ENCODE measurements at regions not wholly inside any gene's neighbourhood (a gene's known extent, or its start where the extent isn't known, plus 50 kb on each side); places are given as distances from the start of the nearest gene placed in this dataset.

- H3K4me3 ChIP-seq (ENCODE audit: low read length in 2 of 2): no peak overlapping the region
- no peak overlapping the region for H3K27ac ChIP-seq (ENCODE audit: low read depth in 2 of 2, low read length in 2 of 2)
- H3K36me3 ChIP-seq (ENCODE audit: control insufficient read depth in 2 of 2, insufficient read depth in 2 of 2, low read length in 2 of 2): no peaks in the 10 kb centered on the region
- no peaks in the 10 kb centered on the region for H3K27me3 ChIP-seq (ENCODE audit: control insufficient read depth in 2 of 2, insufficient read depth in 2 of 2, low read length in 2 of 2)
- H3K4me1 ChIP-seq (ENCODE audit: control insufficient read depth in 2 of 2, insufficient read depth in 2 of 2, low read length in 2 of 2): no peaks in the 10 kb centered on the region
- H3K9me3 ChIP-seq (ENCODE audit: control insufficient read depth in 2 of 2, low read length in 2 of 2): no peaks in the 10 kb centered on the region
- H3K9ac ChIP-seq (ENCODE audit: low read depth in 1 of 2, low read length in 2 of 2): no peak overlapping the region
Observed at GRCh38 chr22:48749555-48750227, 1078.0 kb downstream of the BRD1 start.

GRCh38 chr22:48748860-48749554 is 1078.7 kb downstream of the BRD1 start:
- Histone ChIP-seq H3K4me3 (ENCODE audit: low read length in 2 of 2) (no peak overlapping the region), H3K4me1 (ENCODE audit: control insufficient read depth in 2 of 2, insufficient read depth in 2 of 2, low read length in 2 of 2) (no peaks in the 10 kb centered on the region), H3K27me3 (ENCODE audit: control insufficient read depth in 2 of 2, insufficient read depth in 2 of 2, low read length in 2 of 2) (no peaks in the 10 kb centered on the region), H3K36me3 (ENCODE audit: control insufficient read depth in 2 of 2, insufficient read depth in 2 of 2, low read length in 2 of 2) (no peaks in the 10 kb centered on the region), H3K9ac (ENCODE audit: low read depth in 1 of 2, low read length in 2 of 2) (no peak overlapping the region), H3K27ac (ENCODE audit: low read depth in 2 of 2, low read length in 2 of 2) (no peak overlapping the region), H3K9me3 (ENCODE audit: control insufficient read depth in 2 of 2, low read length in 2 of 2) (no peaks in the 10 kb centered on the region)

GRCh38 chr22:48748113-48748859 is 1079.4 kb downstream of the BRD1 start:
- Histone ChIP-seq H3K4me3 (ENCODE audit: low read length in 2 of 2) (no peak overlapping the region), H3K9ac (ENCODE audit: low read depth in 1 of 2, low read length in 2 of 2) (no peak overlapping the region), H3K27me3 (ENCODE audit: control insufficient read depth in 2 of 2, insufficient read depth in 2 of 2, low read length in 2 of 2) (no peaks in the 10 kb centered on the region), H3K36me3 (ENCODE audit: control insufficient read depth in 2 of 2, insufficient read depth in 2 of 2, low read length in 2 of 2) (no peaks in the 10 kb centered on the region), H3K4me1 (ENCODE audit: control insufficient read depth in 2 of 2, insufficient read depth in 2 of 2, low read length in 2 of 2) (no peaks in the 10 kb centered on the region), H3K9me3 (ENCODE audit: control insufficient read depth in 2 of 2, low read length in 2 of 2) (no peaks in the 10 kb centered on the region), H3K27ac (ENCODE audit: low read depth in 2 of 2, low read length in 2 of 2) (no peak overlapping the region)

- H3K4me1 ChIP-seq (ENCODE audit: control insufficient read depth in 2 of 2, insufficient read depth in 2 of 2, low read length in 2 of 2): no peaks in the 10 kb centered on the region
- no peaks in the 10 kb centered on the region for H3K27me3 ChIP-seq (ENCODE audit: control insufficient read depth in 2 of 2, insufficient read depth in 2 of 2, low read length in 2 of 2)
- H3K9me3 ChIP-seq (ENCODE audit: control insufficient read depth in 2 of 2, low read length in 2 of 2): no peaks in the 10 kb centered on the region
- no peak overlapping the region for H3K27ac ChIP-seq (ENCODE audit: low read depth in 2 of 2, low read length in 2 of 2)
- no peaks in the 10 kb centered on the region for H3K36me3 ChIP-seq (ENCODE audit: control insufficient read depth in 2 of 2, insufficient read depth in 2 of 2, low read length in 2 of 2)
- H3K4me3 ChIP-seq (ENCODE audit: low read length in 2 of 2): no peak overlapping the region
- H3K9ac ChIP-seq (ENCODE audit: low read depth in 1 of 2, low read length in 2 of 2): no peak overlapping the region
Observed at GRCh38 chr22:48746789-48747425, 1080.8 kb downstream of the BRD1 start.

GRCh38 chr22:48745842-48746788 is 1081.6 kb downstream of the BRD1 start:
- no peaks in the 10 kb centered on the region for H3K9me3 ChIP-seq (ENCODE audit: control insufficient read depth in 2 of 2, low read length in 2 of 2)
- no peak overlapping the region for H3K4me3 ChIP-seq (ENCODE audit: low read length in 2 of 2)
- H3K27me3 ChIP-seq (ENCODE audit: control insufficient read depth in 2 of 2, insufficient read depth in 2 of 2, low read length in 2 of 2): no peaks in the 10 kb centered on the region
- H3K36me3 ChIP-seq (ENCODE audit: control insufficient read depth in 2 of 2, insufficient read depth in 2 of 2, low read length in 2 of 2): no peaks in the 10 kb centered on the region
- no peaks in the 10 kb centered on the region for H3K4me1 ChIP-seq (ENCODE audit: control insufficient read depth in 2 of 2, insufficient read depth in 2 of 2, low read length in 2 of 2)
- no peak overlapping the region for H3K9ac ChIP-seq (ENCODE audit: low read depth in 1 of 2, low read length in 2 of 2)
- H3K27ac ChIP-seq (ENCODE audit: low read depth in 2 of 2, low read length in 2 of 2): no peak overlapping the region

GRCh38 chr22:48744967-48745841 is 1082.5 kb downstream of the BRD1 start:
- no peak overlapping the region for H3K4me3 ChIP-seq (ENCODE audit: low read length in 2 of 2)
- H3K27ac ChIP-seq (ENCODE audit: low read depth in 2 of 2, low read length in 2 of 2): no peak overlapping the region
- H3K36me3 ChIP-seq (ENCODE audit: control insufficient read depth in 2 of 2, insufficient read depth in 2 of 2, low read length in 2 of 2): no peaks in the 10 kb centered on the region
- no peaks in the 10 kb centered on the region for H3K9me3 ChIP-seq (ENCODE audit: control insufficient read depth in 2 of 2, low read length in 2 of 2)
- H3K4me1 ChIP-seq (ENCODE audit: control insufficient read depth in 2 of 2, insufficient read depth in 2 of 2, low read length in 2 of 2): no peaks in the 10 kb centered on the region
- H3K27me3 ChIP-seq (ENCODE audit: control insufficient read depth in 2 of 2, insufficient read depth in 2 of 2, low read length in 2 of 2): no peaks in the 10 kb centered on the region
- H3K9ac ChIP-seq (ENCODE audit: low read depth in 1 of 2, low read length in 2 of 2): no peak overlapping the region

GRCh38 chr22:48744283-48744641 is 1083.4 kb downstream of the BRD1 start:
- H3K9ac ChIP-seq (ENCODE audit: low read depth in 1 of 2, low read length in 2 of 2): no peak overlapping the region

GRCh38 chr22:48743601-48744282 is 1083.9 kb downstream of the BRD1 start:
- H3K9me3 ChIP-seq (ENCODE audit: control insufficient read depth in 2 of 2, low read length in 2 of 2): no peaks in the 10 kb centered on the region
- no peaks in the 10 kb centered on the region for H3K36me3 ChIP-seq (ENCODE audit: control insufficient read depth in 2 of 2, insufficient read depth in 2 of 2, low read length in 2 of 2)
- no peak overlapping the region for H3K4me3 ChIP-seq (ENCODE audit: low read length in 2 of 2)
- H3K27ac ChIP-seq (ENCODE audit: low read depth in 2 of 2, low read length in 2 of 2): no peak overlapping the region
- H3K9ac ChIP-seq (ENCODE audit: low read depth in 1 of 2, low read length in 2 of 2): no peak overlapping the region
- H3K27me3 ChIP-seq (ENCODE audit: control insufficient read depth in 2 of 2, insufficient read depth in 2 of 2, low read length in 2 of 2): no peaks in the 10 kb centered on the region
- H3K4me1 ChIP-seq (ENCODE audit: control insufficient read depth in 2 of 2, insufficient read depth in 2 of 2, low read length in 2 of 2): no peaks in the 10 kb centered on the region

More at GRCh38 chr22:48744283-48744641, 1083.4 kb downstream of the BRD1 start:
- Histone ChIP-seq H3K27me3 (ENCODE audit: control insufficient read depth in 2 of 2, insufficient read depth in 2 of 2, low read length in 2 of 2) (no peaks in the 10 kb centered on the region), H3K4me1 (ENCODE audit: control insufficient read depth in 2 of 2, insufficient read depth in 2 of 2, low read length in 2 of 2) (no peaks in the 10 kb centered on the region), H3K9me3 (ENCODE audit: control insufficient read depth in 2 of 2, low read length in 2 of 2) (no peaks in the 10 kb centered on the region), H3K4me3 (ENCODE audit: low read length in 2 of 2) (no peak overlapping the region), H3K27ac (ENCODE audit: low read depth in 2 of 2, low read length in 2 of 2) (no peak overlapping the region), H3K36me3 (ENCODE audit: control insufficient read depth in 2 of 2, insufficient read depth in 2 of 2, low read length in 2 of 2) (no peaks in the 10 kb centered on the region)
